ENCODE measurements at regions not wholly inside any gene's neighbourhood (a gene's known extent, or its start where the extent isn't known, plus 50 kb on each side); places are given as distances from the start of the nearest gene placed in this dataset.

GRCh38 chr2:30039101-30039500 is 107.7 kb upstream of the YPEL5 start:
- TF ChIP-seq ATF3 (CRISPR knock-in tag; conservative IDR thresholded peaks at IDR 0.05) (no peak), CTCF (IDR thresholded peaks at IDR 0.05) (no peak), IRF2 (CRISPR knock-in tag; IDR thresholded peaks at IDR 0.05; ENCODE audit: borderline replicate concordance, low read depth) (no peak)

Measured in WTC11 (cell line).